OCI-LY1 (cell line): ENCODE measurements at regions not wholly inside any gene's neighbourhood (a gene's known extent, or its start where the extent isn't known, plus 50 kb on each side); places are given as distances from the start of the nearest gene placed in this dataset.

ENCODE experiments used
- H2AFZ ChIP-seq: fragments of 200-600 bp; sonication (generic), shearing (Covaris generic); 2 replicates; pipeline ENCODE4 v1.6.0; 2014; ENCODE audit warnings: antibody characterized with exemption, mild to moderate bottlenecking, low read length
- H3F3A ChIP-seq: fragments of 200-600 bp; sonication (generic), shearing (Covaris generic); 2 replicates; pipeline ENCODE4 v1.6.0; 2014; ENCODE audit warnings: mild to moderate bottlenecking, antibody characterized with exemption, low read length, moderate library complexity; ENCODE audit not compliant: insufficient read depth
- H3K27ac ChIP-seq: fragments of 200-600 bp; sonication (generic); 2 replicates; pipeline ENCODE4 v1.5.1; 2014; ENCODE audit warnings: low read length, mixed run types, mild to moderate bottlenecking, low read depth; ENCODE audit not compliant: poor library complexity, severe bottlenecking
- H3K27me3 ChIP-seq: fragments of 200-600 bp; sonication (generic); 2 replicates; pipeline ENCODE4 v1.6.0; 2014; ENCODE audit warnings: antibody characterized with exemption, mild to moderate bottlenecking, low read length, moderate library complexity; ENCODE audit not compliant: insufficient read depth
- H3K36me3 ChIP-seq: fragments of 200-600 bp; sonication (generic); 2 replicates; pipeline ENCODE4 v1.6.1; 2014; ENCODE audit warnings: mild to moderate bottlenecking, antibody characterized with exemption, low read length, moderate library complexity, mixed read lengths; ENCODE audit not compliant: insufficient read depth
- H3K4me1 ChIP-seq: fragments of 200-600 bp; sonication (generic); 2 replicates; pipeline ENCODE4 v1.5.1; 2014; ENCODE audit warnings: mild to moderate bottlenecking, low read length, moderate library complexity; ENCODE audit not compliant: insufficient read depth, severe bottlenecking
- H3K4me2 ChIP-seq: fragments of 200-600 bp; sonication (generic), shearing (Covaris generic); 2 replicates; pipeline ENCODE4 v1.6.1; 2014; ENCODE audit warnings: low read length
- H3K4me3 ChIP-seq: fragments of 200-600 bp; sonication (generic); 2 replicates; pipeline ENCODE4 v1.5.1; 2014; ENCODE audit warnings: low read length, low read depth, mild to moderate bottlenecking, mixed read lengths; ENCODE audit not compliant: poor library complexity, severe bottlenecking
- H3K79me2 ChIP-seq: fragments of 200-600 bp; shearing (Covaris generic); 2 replicates; pipeline ENCODE4 v1.6.1; 2016; ENCODE audit warnings: mixed run types, low read length, mixed read lengths; ENCODE audit not compliant: insufficient read depth
- H3K9ac ChIP-seq: fragments of 200-600 bp; sonication (generic), shearing (Covaris generic); 2 replicates; pipeline ENCODE4 v1.6.1; 2014; ENCODE audit warnings: mild to moderate bottlenecking, low read length, mixed read lengths
- H3K9me2 ChIP-seq: fragments of 200-600 bp; sonication (generic), shearing (Covaris generic); 2 replicates; pipeline ENCODE4 v1.6.1; 2014; ENCODE audit warnings: low read depth, mild to moderate bottlenecking, low read length, mixed read lengths
- H3K9me3 ChIP-seq: fragments of 200-600 bp; shearing (Covaris generic); 2 replicates; pipeline ENCODE4 v1.6.1; 2014; ENCODE audit warnings: low read length, mixed read lengths
- H4K20me1 ChIP-seq: fragments of 200-600 bp; sonication (generic), shearing (Covaris generic); 2 replicates; pipeline ENCODE4 v1.6.0; 2016; ENCODE audit warnings: mild to moderate bottlenecking, low read length; ENCODE audit not compliant: insufficient read depth
- EZH2 ChIP-seq: fragments of 200-600 bp; sonication (generic), shearing (Covaris generic); IDR thresholded peaks from 2 replicates; pipeline ENCODE4 v1.8.0; 2017; ENCODE audit warnings: borderline replicate concordance, mixed run types, mild to moderate bottlenecking, antibody characterized with exemption, low read length, moderate library complexity, mixed read lengths
- TF ChIP-seq, protein P1 (sequence below): fragments of 200-600 bp; sonication (generic), shearing (Covaris generic); IDR thresholded peaks from 2 replicates; pipeline ENCODE4 v1.5.1; 2017; ENCODE audit warnings: mild to moderate bottlenecking, antibody characterized with exemption, low read length, moderate library complexity, mixed read lengths

DNA sequence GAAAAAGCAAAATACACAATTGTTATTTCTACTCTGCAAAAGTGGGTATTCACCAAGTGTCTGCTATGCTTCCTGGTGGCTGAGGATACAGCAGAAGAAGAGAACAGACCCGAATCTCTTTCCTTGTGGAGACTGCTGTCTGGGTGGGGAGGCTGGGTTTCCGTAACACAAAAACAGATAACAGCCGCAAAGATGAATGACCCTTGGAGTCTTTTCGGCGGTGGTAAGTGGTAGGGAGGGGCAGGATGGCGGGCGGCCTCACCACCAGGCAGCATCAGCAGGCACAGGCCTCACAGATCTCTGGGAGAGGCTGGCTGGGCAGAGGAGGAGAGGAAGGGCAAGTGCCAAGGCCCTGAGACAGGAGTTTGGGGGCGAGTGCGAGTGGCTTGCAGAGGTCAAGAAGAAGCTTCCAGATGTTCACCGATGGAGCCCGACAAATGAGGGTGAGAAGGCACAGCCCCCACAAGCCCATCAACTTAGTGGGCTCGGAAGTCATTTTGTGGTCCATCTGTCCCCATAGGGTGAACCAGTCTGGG is 164.2 kb downstream of the RHOU start:
- no peaks in the 10 kb centered on the region for H3K36me3 ChIP-seq
- no peak overlapping the region for H3K4me2 ChIP-seq
- peaks cover 3% of the 10 kb centered on the region; the same call in 1 of the 2 replicates for H3K27me3 ChIP-seq
- no peaks in the 10 kb centered on the region for H3K4me1 ChIP-seq
- no peak overlapping the region for H3K4me3 ChIP-seq
- no peak overlapping the region for H2AFZ ChIP-seq
- TF ChIP-seq, protein P1, sequence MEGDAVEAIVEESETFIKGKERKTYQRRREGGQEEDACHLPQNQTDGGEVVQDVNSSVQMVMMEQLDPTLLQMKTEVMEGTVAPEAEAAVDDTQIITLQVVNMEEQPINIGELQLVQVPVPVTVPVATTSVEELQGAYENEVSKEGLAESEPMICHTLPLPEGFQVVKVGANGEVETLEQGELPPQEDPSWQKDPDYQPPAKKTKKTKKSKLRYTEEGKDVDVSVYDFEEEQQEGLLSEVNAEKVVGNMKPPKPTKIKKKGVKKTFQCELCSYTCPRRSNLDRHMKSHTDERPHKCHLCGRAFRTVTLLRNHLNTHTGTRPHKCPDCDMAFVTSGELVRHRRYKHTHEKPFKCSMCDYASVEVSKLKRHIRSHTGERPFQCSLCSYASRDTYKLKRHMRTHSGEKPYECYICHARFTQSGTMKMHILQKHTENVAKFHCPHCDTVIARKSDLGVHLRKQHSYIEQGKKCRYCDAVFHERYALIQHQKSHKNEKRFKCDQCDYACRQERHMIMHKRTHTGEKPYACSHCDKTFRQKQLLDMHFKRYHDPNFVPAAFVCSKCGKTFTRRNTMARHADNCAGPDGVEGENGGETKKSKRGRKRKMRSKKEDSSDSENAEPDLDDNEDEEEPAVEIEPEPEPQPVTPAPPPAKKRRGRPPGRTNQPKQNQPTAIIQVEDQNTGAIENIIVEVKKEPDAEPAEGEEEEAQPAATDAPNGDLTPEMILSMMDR: no peak
- TF ChIP-seq EZH2: no peak
- no peaks in the 10 kb centered on the region for H3K9me3 ChIP-seq
- H3K9ac ChIP-seq: no peak overlapping the region
- no peaks in the 10 kb centered on the region for H3K79me2 ChIP-seq
- H4K20me1 ChIP-seq: no peaks in the 10 kb centered on the region
- no peaks in the 10 kb centered on the region for H3F3A ChIP-seq
- H3K27ac ChIP-seq: no peak overlapping the region
- no peaks in the 10 kb centered on the region for H3K9me2 ChIP-seq

DNA sequence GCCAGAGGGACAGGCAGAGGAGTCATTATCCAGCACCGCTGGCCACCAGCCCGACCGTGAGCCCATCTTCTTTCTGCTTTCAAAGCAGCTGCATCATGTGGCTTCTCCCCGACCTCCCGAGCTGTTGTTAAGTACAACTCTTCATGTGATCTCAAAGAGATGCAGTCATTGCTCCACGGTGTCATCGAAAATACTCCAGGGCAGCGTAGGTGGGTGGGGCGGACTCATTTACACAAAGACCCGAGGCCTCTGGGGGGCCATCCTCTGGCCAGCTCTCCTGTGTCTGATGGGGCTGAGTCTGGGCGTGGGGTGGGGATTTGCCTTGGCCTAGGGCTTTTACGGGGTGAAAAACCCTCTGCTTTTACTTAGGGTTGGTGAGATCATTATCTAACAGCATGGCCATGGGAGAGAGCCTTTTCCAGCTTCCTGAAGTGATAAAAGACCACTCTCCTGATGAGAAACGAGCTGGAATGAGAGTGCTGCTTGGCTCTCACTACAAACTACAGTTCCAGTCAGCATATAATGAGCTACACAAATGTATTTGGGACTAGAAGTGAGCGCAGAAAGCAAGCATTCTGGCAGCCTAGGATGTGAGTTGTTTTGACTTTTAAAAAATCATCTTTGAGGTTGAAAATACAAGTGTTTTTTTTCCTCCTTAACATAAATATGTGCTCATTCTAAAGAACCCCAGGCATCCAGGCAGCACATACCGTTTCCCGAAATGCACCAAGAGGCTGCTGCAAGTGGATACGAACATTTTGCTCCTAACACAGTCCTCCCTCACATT is 165.0 kb downstream of the RHOU start:
- Histone ChIP-seq H2AFZ (no peak overlapping the region), H3K36me3 (no peaks in the 10 kb centered on the region), H3K9me3 (no peaks in the 10 kb centered on the region), H4K20me1 (no peaks in the 10 kb centered on the region), H3K9me2 (no peaks in the 10 kb centered on the region), H3K9ac (no peak overlapping the region), H3K4me1 (no peaks in the 10 kb centered on the region), H3K4me3 (no peak overlapping the region), H3F3A (no peaks in the 10 kb centered on the region), H3K4me2 (no peak overlapping the region), H3K79me2 (no peaks in the 10 kb centered on the region), H3K27ac (no peak overlapping the region), H3K27me3 (peaks cover 3% of the 10 kb centered on the region; the same call in 1 of the 2 replicates)
- TF ChIP-seq EZH2: no peak
- TF ChIP-seq, protein P1: no peak

DNA sequence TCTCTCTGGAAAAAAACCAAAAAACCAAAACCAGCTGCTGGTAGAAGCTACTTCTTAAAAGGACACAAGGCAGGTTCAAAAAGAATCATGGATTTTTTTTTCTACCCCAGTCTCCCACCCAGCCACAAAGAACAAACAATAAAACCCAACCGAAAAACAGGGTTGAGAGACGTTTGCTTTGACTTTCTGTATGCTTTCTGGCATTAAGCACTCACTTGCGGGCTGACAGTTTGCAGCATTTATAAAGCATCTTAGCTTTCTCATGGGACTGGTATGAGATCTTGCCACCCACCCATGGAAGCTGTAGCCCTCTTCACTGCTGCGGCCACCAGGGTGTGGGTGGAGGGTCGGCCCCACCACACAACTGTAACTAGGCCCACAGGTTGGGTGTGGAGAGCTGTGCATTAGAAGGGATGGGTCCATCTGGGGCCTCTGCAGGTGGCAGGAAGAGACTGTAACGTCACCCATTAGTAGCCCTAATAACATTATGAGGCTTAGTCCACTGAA is 165.7 kb downstream of the RHOU start:
- H3K36me3 ChIP-seq: no peaks in the 10 kb centered on the region
- no peaks in the 10 kb centered on the region for H3K9me2 ChIP-seq
- no peak overlapping the region for H2AFZ ChIP-seq
- no peaks in the 10 kb centered on the region for H3F3A ChIP-seq
- H3K4me3 ChIP-seq: no peak overlapping the region
- H3K4me2 ChIP-seq: no peak overlapping the region
- peaks cover 3% of the 10 kb centered on the region; the same call in 1 of the 2 replicates for H3K27me3 ChIP-seq
- no peaks in the 10 kb centered on the region for H3K79me2 ChIP-seq
- H4K20me1 ChIP-seq: no peaks in the 10 kb centered on the region
- H3K27ac ChIP-seq: no peak overlapping the region
- no peaks in the 10 kb centered on the region for H3K9me3 ChIP-seq
- no peaks in the 10 kb centered on the region for H3K4me1 ChIP-seq
- TF ChIP-seq, protein P1: no peak
- TF ChIP-seq EZH2: no peak
- H3K9ac ChIP-seq: no peak overlapping the region
